NOMO-1 (cell line): ENCODE measurements at regions not wholly inside any gene's neighbourhood (a gene's known extent, or its start where the extent isn't known, plus 50 kb on each side); places are given as distances from the start of the nearest gene placed in this dataset.

Source experiments
- DNase-seq, 2 experiments: peaks; one replicate each; lab custom pipeline; 2025; ENCODE audit not compliant: unreplicated experiment in 2 of 2; lab: John Stamatoyannopoulos, UW

GRCh38 chr12:92216092-92216491 is 70.4 kb upstream of the BTG1 start:
- no peak for DNase-seq

GRCh38 chr12:92215358-92215757 is 69.7 kb upstream of the BTG1 start:
- no peak for DNase-seq

- DNase-seq: no peak
Observed at GRCh38 chr12:92213166-92213565, 67.5 kb upstream of the BTG1 start.

GRCh38 chr12:92210071-92210470 is 64.4 kb upstream of the BTG1 start:
- DNase-seq: peak; percentile 4 to 10

GRCh38 chr12:92208613-92209121 is 63.0 kb upstream of the BTG1 start:
- peak; percentile 56 to 93 for DNase-seq

GRCh38 chr12:92206596-92206995 is 61.0 kb upstream of the BTG1 start:
- no peak for DNase-seq

- DNase-seq: no peak
Observed at GRCh38 chr12:92206011-92206410, 60.4 kb upstream of the BTG1 start.

- DNase-seq: no peak
Observed at GRCh38 chr12:92199819-92200576, 54.4 kb upstream of the BTG1 start.

GRCh38 chr12:92197815-92198214 is 52.2 kb upstream of the BTG1 start:
- no peak for DNase-seq

- DNase-seq: no peak
Observed at GRCh38 chr12:92196368-92196767, 50.7 kb upstream of the BTG1 start.
